GDM1 (cell line): ENCODE measurements at regions not wholly inside any gene's neighbourhood (a gene's known extent, or its start where the extent isn't known, plus 50 kb on each side); places are given as distances from the start of the nearest gene placed in this dataset.

ENCODE experiments used
- DNase-seq: peaks from one replicate; lab custom pipeline; 2025; lab: John Stamatoyannopoulos, UW

DNA sequence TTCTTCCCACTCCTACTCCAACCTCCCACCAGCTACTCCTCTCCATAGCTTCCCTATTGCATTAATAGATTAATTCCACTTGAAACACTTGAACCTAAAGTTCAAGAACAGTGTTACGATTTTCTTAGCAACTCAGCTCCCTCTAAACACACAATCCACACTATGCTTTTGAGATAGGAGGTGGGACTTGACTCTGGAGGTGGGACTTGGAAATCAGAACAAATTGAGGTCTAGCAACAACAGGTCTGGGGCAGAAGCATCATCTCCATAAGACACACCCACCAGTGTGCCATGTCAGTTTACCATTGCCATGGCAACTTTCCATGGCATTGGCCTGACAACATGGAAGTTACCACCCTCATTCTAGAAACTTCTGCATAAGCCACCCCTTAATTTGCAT, 336.5 kb upstream of the ALCAM start:
- DNase-seq = no peak

- DNase-seq = no peak
Observed at GRCh38 chr3:105032541-105032940, 334.2 kb upstream of the ALCAM start.

- no peak for DNase-seq
Observed at GRCh38 chr3:105033081-105033480, 333.6 kb upstream of the ALCAM start.

DNA sequence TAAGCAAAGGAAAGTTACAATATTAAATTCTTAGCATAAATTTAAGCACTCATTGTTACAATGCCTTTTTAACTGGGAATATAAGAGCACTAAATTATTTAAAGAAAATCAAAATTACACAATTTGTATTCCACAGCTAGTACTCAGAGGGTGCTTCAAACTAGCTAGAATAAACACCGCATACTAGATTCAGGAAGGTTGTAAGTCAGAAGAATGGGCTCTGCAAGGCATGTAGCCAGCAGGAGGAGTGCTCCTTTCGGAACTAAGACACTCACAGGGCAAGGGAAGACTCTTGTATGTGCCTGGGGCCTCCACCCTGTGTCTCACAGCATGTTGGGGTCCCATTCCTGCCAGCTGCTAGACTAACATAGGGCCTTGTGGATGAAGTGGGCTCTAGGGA, 327.7 kb upstream of the ALCAM start:
- DNase-seq = no peak

- no peak for DNase-seq
Observed at GRCh38 chr3:105040026-105040622, 326.6 kb upstream of the ALCAM start.

- DNase-seq = no peak
Observed at GRCh38 chr3:105042586-105042985, 324.1 kb upstream of the ALCAM start.

DNA sequence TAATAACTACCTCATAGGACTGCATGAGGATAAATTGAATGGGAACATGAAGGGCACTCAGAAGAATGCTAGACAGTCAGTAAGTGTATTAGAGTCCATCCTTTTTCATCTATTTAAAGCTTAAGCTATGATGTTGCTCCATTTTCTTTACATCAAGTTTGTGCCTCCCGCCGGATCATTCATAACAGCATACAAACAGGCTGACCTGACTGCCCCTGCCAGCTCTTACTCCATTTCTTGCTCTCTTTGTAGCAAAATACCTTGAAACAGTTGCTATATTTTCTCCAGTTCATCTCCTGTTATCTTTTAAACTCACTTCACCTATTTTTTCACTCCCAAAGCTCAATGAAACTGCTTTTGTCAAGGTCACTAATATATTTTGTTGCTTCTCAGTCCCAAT, 315.6 kb upstream of the ALCAM start:
- no peak for DNase-seq

GRCh38 chr3:105051972-105052371, 314.7 kb upstream of the ALCAM start:
- DNase-seq = no peak

GRCh38 chr3:105062853-105063252, 303.9 kb upstream of the ALCAM start:
- no peak for DNase-seq

DNA sequence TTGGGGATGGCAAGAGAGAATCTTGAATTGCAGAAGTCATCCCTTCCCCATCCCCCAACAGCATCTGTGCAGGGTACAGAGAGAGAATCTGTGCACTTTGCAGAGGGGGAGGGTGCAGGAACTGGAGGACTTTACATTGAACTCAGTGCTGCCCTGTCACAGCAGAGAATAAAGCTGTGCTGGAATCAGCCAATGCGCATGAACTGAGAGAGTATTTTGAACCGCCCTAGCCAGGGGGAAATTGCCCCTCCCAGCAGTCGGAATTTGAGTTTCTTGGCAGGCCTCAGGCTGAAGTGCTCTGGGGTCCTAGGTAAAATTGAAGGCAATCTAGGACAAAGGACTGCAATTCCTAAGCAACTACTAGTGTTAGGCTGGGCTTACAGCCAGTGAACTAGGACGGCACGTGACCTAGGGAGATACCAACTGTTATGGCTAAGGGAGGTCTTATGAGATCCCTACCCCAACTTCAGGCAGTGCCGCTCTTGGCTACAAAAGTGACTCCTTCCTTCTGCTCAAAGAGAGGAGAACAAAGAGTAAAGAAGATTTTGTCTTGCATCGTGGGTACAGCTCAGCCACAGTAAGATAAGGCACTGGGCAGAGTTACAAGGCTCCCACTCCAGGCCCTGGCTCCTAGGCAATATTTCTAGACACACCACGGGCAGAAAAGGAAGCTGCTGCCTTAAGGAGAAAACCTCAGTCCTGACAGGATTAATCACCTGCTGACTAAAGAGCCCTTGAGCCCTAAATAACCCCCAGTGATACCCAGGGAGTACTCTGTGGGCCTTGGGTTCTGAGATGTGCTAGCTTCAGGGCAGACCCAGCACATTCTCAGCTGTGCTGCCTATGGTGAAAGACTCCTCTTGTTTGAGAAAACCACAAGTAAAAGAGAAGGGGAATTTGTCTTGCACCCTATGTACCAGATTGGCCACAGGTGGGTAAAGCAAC, 300.5 kb upstream of the ALCAM start:
- no peak for DNase-seq

DNA sequence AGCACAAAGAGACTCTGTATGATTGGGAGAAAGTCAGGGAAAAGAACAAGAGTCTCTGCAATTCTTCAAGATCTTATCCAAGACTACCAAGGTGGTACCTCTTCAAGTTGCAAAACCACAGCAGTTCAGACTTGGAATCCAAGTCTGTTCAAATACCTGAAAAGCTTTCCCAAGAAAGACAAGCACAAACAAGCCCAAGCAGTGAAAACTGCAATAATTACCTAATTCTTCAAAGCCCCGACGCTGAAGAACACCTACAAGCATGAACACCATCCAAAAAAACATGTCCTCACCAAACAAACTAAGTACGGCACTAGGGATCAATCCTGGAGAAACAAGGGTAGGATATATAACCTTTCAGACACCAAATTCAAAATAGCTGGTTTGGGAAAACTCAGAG, 299.3 kb upstream of the ALCAM start:
- no peak for DNase-seq

DNA sequence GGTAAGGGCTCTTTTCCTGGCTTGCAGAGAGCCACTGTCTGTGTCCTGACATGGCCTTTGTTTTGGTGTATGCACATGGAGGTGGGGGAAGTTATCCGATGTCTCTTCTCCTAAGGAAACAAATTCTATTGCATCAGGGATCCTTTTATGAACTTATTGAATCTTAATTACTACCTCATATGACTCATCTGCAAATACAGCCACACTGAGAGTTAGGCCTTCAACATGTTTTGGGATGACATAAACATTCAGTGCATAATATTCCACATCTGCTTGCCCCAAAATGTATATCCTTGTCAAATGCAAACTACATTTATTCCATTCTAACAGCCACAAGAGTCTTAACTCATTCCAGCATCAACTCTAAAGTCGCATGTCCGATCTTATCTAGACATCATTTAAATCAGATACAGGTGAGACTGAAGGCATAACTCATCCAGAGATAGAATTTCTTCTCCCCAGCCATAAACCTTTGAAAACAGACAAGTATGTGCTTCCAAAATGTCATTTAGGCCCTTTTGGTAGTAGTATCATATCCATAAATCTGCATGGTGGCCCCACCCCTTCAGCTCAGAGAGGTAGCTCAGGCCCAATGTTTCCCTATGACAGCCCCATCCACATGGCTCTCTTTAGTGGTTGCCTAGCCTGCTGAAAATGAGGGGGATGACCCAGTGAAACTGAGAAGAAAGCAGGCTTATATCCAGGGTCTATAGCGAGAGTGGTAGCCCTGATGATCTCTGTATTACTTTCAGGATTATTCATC, 289.5 kb upstream of the ALCAM start:
- no peak for DNase-seq

DNA sequence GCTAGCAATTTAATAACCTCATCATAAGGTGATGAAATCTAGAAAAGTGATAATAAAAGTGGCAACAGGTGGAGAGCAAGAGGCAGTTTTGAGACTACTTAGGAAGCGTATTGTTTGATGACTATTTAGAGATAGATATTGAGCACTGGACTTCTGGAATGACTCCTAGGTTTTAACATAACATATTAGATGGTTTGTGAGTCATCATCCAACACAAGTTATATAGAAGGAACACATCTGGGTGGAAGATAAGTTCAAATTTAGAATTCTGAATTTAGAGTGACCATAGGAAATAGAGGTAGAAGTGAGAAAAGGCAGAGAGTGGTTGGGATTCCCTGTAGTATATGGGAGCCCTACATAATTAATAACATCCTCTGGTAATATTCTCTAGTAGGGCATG, 282.8 kb upstream of the ALCAM start:
- DNase-seq = no peak

GRCh38 chr3:105085506-105085905, 281.2 kb upstream of the ALCAM start:
- no peak for DNase-seq

- DNase-seq = no peak
Observed at GRCh38 chr3:105093371-105094252, 273.1 kb upstream of the ALCAM start.

DNA sequence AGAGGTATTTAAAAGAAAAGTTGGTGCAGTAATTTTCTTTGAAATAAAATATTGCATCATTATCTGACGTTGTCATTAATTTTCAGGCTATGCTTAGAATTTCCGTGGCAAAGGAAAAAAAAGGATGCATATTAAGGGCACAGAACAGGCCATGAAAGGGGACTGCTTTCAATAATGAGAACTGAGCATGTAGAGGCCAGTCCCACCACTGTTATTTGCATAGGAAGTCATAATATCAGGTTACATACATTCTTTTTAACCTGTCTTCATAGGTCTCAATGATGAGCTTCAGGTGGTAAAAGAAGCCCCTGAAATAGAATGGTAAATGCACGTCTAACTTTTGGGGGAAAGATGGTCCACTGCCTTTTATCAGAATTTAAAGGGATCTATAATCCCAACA, 272.1 kb upstream of the ALCAM start:
- no peak for DNase-seq

GRCh38 chr3:105096071-105096470, 270.6 kb upstream of the ALCAM start:
- DNase-seq = no peak

DNA sequence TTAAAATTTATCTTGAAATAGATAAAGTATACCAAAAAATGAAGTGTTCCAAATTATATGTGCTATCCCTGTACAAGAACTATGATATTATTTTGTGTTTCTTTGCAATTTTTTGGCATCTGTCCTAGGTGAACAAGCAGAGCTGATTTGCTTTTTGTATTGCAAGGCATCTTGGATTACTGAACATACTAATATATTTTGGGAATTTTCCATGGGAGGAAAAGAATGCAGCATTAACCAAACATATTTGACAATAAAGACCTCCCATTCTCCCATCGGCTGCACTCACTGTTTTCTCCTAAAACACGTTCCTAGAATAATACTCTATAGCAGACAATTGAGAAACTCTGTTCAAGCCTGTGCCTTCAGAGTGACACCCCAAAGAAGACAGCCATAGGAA, 265.1 kb upstream of the ALCAM start:
- DNase-seq = no peak

GRCh38 chr3:105103139-105103538, 263.6 kb upstream of the ALCAM start:
- no peak for DNase-seq

GRCh38 chr3:105108823-105109222, 257.9 kb upstream of the ALCAM start:
- no peak for DNase-seq

GRCh38 chr3:105118905-105119304, 247.8 kb upstream of the ALCAM start:
- no peak for DNase-seq

DNA sequence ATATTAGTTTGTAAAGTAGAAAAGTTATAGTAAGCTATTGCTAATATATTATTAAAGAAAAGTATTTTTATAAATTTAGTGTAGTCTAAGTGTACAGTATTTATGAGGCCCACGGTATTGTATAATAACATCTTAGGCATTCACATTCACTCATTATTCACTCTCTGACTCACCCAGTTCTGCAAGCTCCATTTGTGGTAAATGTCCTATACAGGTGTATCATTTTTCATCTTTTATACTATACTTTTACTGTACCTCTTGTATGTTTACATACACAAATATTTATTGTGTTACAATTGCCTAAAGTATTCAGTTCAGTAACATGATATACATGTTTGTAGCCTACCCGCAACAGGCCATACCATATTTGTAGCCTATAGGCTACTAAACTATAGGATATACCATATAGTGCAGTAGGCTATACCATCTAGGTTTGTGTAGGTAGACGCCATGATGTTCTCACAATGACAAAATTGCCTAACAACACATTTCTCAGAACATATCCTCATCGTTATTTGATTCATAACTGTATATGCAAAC, 246.8 kb upstream of the ALCAM start:
- no peak for DNase-seq
